ENCODE measurements at regions not wholly inside any gene's neighbourhood (a gene's known extent, or its start where the extent isn't known, plus 50 kb on each side); places are given as distances from the start of the nearest gene placed in this dataset.

GRCh38 chr9:6160579-6160978 is 55.0 kb upstream of the IL33 start:
- H3K36me3 ChIP-seq = no peaks in the 10 kb centered on the region
- no peak overlapping the region for H3K4me3 ChIP-seq
- no peaks in the 10 kb centered on the region for H3K27me3 ChIP-seq
- DNase-seq (ENCODE audit: low spot score in 2 of 2) = no peak
- peaks cover 0 to 38% (median 3%) of the 10 kb centered on the region in 4 donors for H3K9me3 ChIP-seq
- H3K27ac ChIP-seq = no peak overlapping the region
- H3K4me1 ChIP-seq = no peaks in the 10 kb centered on the region
- TF ChIP-seq CTCF (IDR thresholded peaks at IDR 0.05) (no peak), EP300 (IDR thresholded peaks at IDR 0.05) (no peak), POLR2A (IDR thresholded peaks at IDR 0.05) (no peak)

GRCh38 chr9:6153425-6153824 is 62.2 kb upstream of the IL33 start:
- H3K36me3 ChIP-seq = no peaks in the 10 kb centered on the region
- H3K9me3 ChIP-seq = peaks cover 0 to 12% (median 3%) of the 10 kb centered on the region in 4 donors
- no peak overlapping the region for H3K4me3 ChIP-seq
- DNase-seq (ENCODE audit: low spot score in 2 of 2) = no peak
- no peak for TF ChIP-seq POLR2A (IDR thresholded peaks at IDR 0.05)
- no peak for TF ChIP-seq CTCF (IDR thresholded peaks at IDR 0.05)
- no peak for TF ChIP-seq EP300 (IDR thresholded peaks at IDR 0.05)
- no peaks in the 10 kb centered on the region for H3K4me1 ChIP-seq
- no peak overlapping the region for H3K27ac ChIP-seq
- H3K27me3 ChIP-seq = no peaks in the 10 kb centered on the region
- WGBS, 2 donors = 85 to 88% methylated on average over 2 of the region's 2 CpGs

- Histone ChIP-seq H3K27ac (no peak overlapping the region), H3K4me1 (no peaks in the 10 kb centered on the region), H3K27me3 (no peaks in the 10 kb centered on the region), H3K4me3 (no peak overlapping the region), H3K9me3 (peaks cover 0 to 8% (median under 1%) of the 10 kb centered on the region in 4 donors), H3K36me3 (no peaks in the 10 kb centered on the region)
- 78 to 81% methylated on average over 4 of the region's 4 CpGs for WGBS, 2 donors
- DNase-seq (ENCODE audit: low spot score in 2 of 2) = no peak
- TF ChIP-seq EP300 (IDR thresholded peaks at IDR 0.05) (no peak), CTCF (IDR thresholded peaks at IDR 0.05) (no peak), POLR2A (IDR thresholded peaks at IDR 0.05) (no peak)
These were observed 62.8 kb upstream of the IL33 start for GRCh38 chr9:6152788-6153187.

- no peak overlapping the region for H3K27ac ChIP-seq
- H3K9me3 ChIP-seq = no peaks in the 10 kb centered on the region
- H3K36me3 ChIP-seq = no peaks in the 10 kb centered on the region
- TF ChIP-seq EP300 (IDR thresholded peaks at IDR 0.05) = no peak
- no peak for TF ChIP-seq CTCF (IDR thresholded peaks at IDR 0.05)
- TF ChIP-seq POLR2A (IDR thresholded peaks at IDR 0.05) = no peak
- H3K27me3 ChIP-seq = no peaks in the 10 kb centered on the region
- H3K4me1 ChIP-seq = no peaks in the 10 kb centered on the region
- WGBS, 2 donors = 85 to 89% methylated on average over 2 of the region's 2 CpGs
- no peak for DNase-seq (ENCODE audit: low spot score in 2 of 2)
- H3K4me3 ChIP-seq = no peak overlapping the region
These were observed 65.1 kb upstream of the IL33 start for GRCh38 chr9:6150483-6150882.

- no peak overlapping the region for H3K4me3 ChIP-seq
- TF ChIP-seq CTCF (IDR thresholded peaks at IDR 0.05) (no peak), POLR2A (IDR thresholded peaks at IDR 0.05) (no peak), EP300 (IDR thresholded peaks at IDR 0.05) (no peak)
- no peaks in the 10 kb centered on the region for H3K4me1 ChIP-seq
- H3K27me3 ChIP-seq = no peaks in the 10 kb centered on the region
- H3K27ac ChIP-seq = no peak overlapping the region
- no peak for DNase-seq (ENCODE audit: low spot score in 2 of 2)
- no peaks in the 10 kb centered on the region for H3K9me3 ChIP-seq
- no peaks in the 10 kb centered on the region for H3K36me3 ChIP-seq
- WGBS, 2 donors = 89 to 90% methylated on average over 9 of the region's 9 CpGs
These were observed 66.3 kb upstream of the IL33 start for GRCh38 chr9:6149315-6149714.
